SK-N-MC (cell line): ENCODE measurements at regions not wholly inside any gene's neighbourhood (a gene's known extent, or its start where the extent isn't known, plus 50 kb on each side); places are given as distances from the start of the nearest gene placed in this dataset.

ENCODE experiments used
- EZH2 ChIP-seq: fragments of 200-600 bp; sonication (generic); IDR thresholded peaks from one replicate; pipeline ENCODE4 v1.6.1; 2017; ENCODE audit warnings: antibody characterized with exemption
- POLR2AphosphoS5 ChIP-seq: IDR thresholded peaks from 2 replicates; pipeline ENCODE4 v1.6.1; 2012; ENCODE audit warnings: mild to moderate bottlenecking, low read depth, low read length, borderline replicate concordance

GRCh38 chr15:77863491-77864105 is 213.9 kb downstream of the TBC1D2B start:
- TF ChIP-seq EZH2: no peak
- no peak for TF ChIP-seq POLR2AphosphoS5
